Vagina (tissue), 2 donors: ENCODE measurements at regions not wholly inside any gene's neighbourhood (a gene's known extent, or its start where the extent isn't known, plus 50 kb on each side); places are given as distances from the start of the nearest gene placed in this dataset.

ENCODE experiments used
- CTCF ChIP-seq, 3 experiments: fragments of 450-650 bp in 2 of 3; fragments of 200-600 bp in 1 of 3; sonication (generic) in 1 of 3; IDR thresholded peaks; one replicate each; pipeline ENCODE4 v1.5.1; 2017 to 2019; ENCODE audit warnings: antibody characterized with exemption in 3 of 3, mild to moderate bottlenecking in 2 of 3, moderate library complexity in 2 of 3
- POLR2A ChIP-seq, 2 donors: fragments of 450-650 bp; IDR thresholded peaks; one replicate each; pipeline ENCODE4 v1.6.1; 2017; ENCODE audit warnings: antibody characterized with exemption in 2 of 2, mild to moderate bottlenecking in 2 of 2, moderate library complexity in 2 of 2
- POLR2AphosphoS5 ChIP-seq, 2 donors: sonication (generic); formaldehyde crosslinking; IDR thresholded peaks; one replicate each; pipeline ENCODE4 v1.9.0; 2017; ENCODE audit warnings: antibody characterized with exemption in 2 of 2, mild to moderate bottlenecking in 2 of 2, low read depth in 1 of 2; ENCODE audit not compliant: insufficient read depth in 1 of 2

- TF ChIP-seq CTCF (IDR thresholded peaks at IDR 0.05): no peak
- no peak for TF ChIP-seq POLR2A (IDR thresholded peaks at IDR 0.05)
- no peak for TF ChIP-seq POLR2AphosphoS5 (IDR thresholded peaks at IDR 0.05; ENCODE audit: insufficient read depth in 1 of 2, low read depth in 1 of 2)
These were observed 1461.6 kb downstream of the BRD1 start for GRCh38 chr22:48366056-48366455.
